Fibroblast of skin of right biceps (primary cell): ENCODE measurements at regions not wholly inside any gene's neighbourhood (a gene's known extent, or its start where the extent isn't known, plus 50 kb on each side); places are given as distances from the start of the nearest gene placed in this dataset.
A peak's percentile ranks its signal among the peaks of the same experiment; 100 is the strongest.

Experiments
- DNase-seq: peaks from one replicate; pipeline ENCODE4 v3.0.0-alpha.2; 2013

GRCh38 chr15:26178640-26179220 is 315.6 kb upstream of the ATP10A start:
- no peak for DNase-seq

- no peak for DNase-seq
Observed at GRCh38 chr15:26177816-26178215, 314.7 kb upstream of the ATP10A start.

- no peak for DNase-seq
Observed at GRCh38 chr15:26176831-26177230, 313.7 kb upstream of the ATP10A start.

- no peak for DNase-seq
Observed at GRCh38 chr15:26171266-26171665, 308.1 kb upstream of the ATP10A start.

- no peak for DNase-seq
Observed at GRCh38 chr15:26166429-26166828, 303.3 kb upstream of the ATP10A start.

- no peak for DNase-seq
Observed at GRCh38 chr15:26165546-26165945, 302.4 kb upstream of the ATP10A start.

- no peak for DNase-seq
Observed at GRCh38 chr15:26160343-26160742, 297.2 kb upstream of the ATP10A start.

- DNase-seq, result no peak
Observed at GRCh38 chr15:26158176-26158575, 295.0 kb upstream of the ATP10A start.

GRCh38 chr15:26157081-26157480 is 294.0 kb upstream of the ATP10A start:
- DNase-seq, result no peak

- DNase-seq, result no peak
Observed at GRCh38 chr15:26156051-26156450, 292.9 kb upstream of the ATP10A start.

- DNase-seq, result no peak
Observed at GRCh38 chr15:26148156-26148860, 285.2 kb upstream of the ATP10A start.

GRCh38 chr15:26146202-26146601 is 283.1 kb upstream of the ATP10A start:
- no peak for DNase-seq

- no peak for DNase-seq
Observed at GRCh38 chr15:26145796-26146195, 282.7 kb upstream of the ATP10A start.

- no peak for DNase-seq
Observed at GRCh38 chr15:26144836-26145235, 281.7 kb upstream of the ATP10A start.

- no peak for DNase-seq
Observed at GRCh38 chr15:26143221-26143620, 280.1 kb upstream of the ATP10A start.

GRCh38 chr15:26134812-26135211 is 271.7 kb upstream of the ATP10A start:
- no peak for DNase-seq

GRCh38 chr15:26134152-26134551 is 271.0 kb upstream of the ATP10A start:
- no peak for DNase-seq

GRCh38 chr15:26132811-26133210 is 269.7 kb upstream of the ATP10A start:
- DNase-seq, result peak; percentile 54

- DNase-seq, result no peak
Observed at GRCh38 chr15:26129852-26130251, 266.7 kb upstream of the ATP10A start.

GRCh38 chr15:26128611-26129140 is 265.5 kb upstream of the ATP10A start:
- no peak for DNase-seq

GRCh38 chr15:26126819-26127387 is 263.8 kb upstream of the ATP10A start:
- no peak for DNase-seq

- peak; percentile 9 for DNase-seq
Observed at GRCh38 chr15:26126070-26126469, 262.9 kb upstream of the ATP10A start.

- no peak for DNase-seq
Observed at GRCh38 chr15:26125664-26126063, 262.5 kb upstream of the ATP10A start.

- DNase-seq, result no peak
Observed at GRCh38 chr15:26119322-26119721, 256.2 kb upstream of the ATP10A start.
